ENCODE measurements at regions not wholly inside any gene's neighbourhood (a gene's known extent, or its start where the extent isn't known, plus 50 kb on each side); places are given as distances from the start of the nearest gene placed in this dataset.
A peak's percentile ranks its signal among the peaks of the same experiment; 100 is the strongest.
"Not testable (repeated sequence)": the region's sequence is repeated elsewhere in the genome, so short reads cannot be mapped to it uniquely, and the experiment has no call there.

GRCh38 chr4:101669832-101670188, 120.7 kb upstream of the BANK1 start:
- DNase-seq: no peak

GRCh38 chr4:101669138-101669831, 121.2 kb upstream of the BANK1 start:
- no peak for DNase-seq

GRCh38 chr4:101667348-101667747, 123.2 kb upstream of the BANK1 start:
- no peak for DNase-seq

GRCh38 chr4:101660607-101661006, 129.9 kb upstream of the BANK1 start:
- DNase-seq: no peak

- no peak for DNase-seq
Observed at GRCh38 chr4:101655857-101656256, 134.7 kb upstream of the BANK1 start.

GRCh38 chr4:101655005-101655404, 135.5 kb upstream of the BANK1 start:
- no peak for DNase-seq

- peak; percentile 40 for DNase-seq
Observed at GRCh38 chr4:101651778-101652177, 138.8 kb upstream of the BANK1 start.

- DNase-seq: peak; percentile 63
Observed at GRCh38 chr4:101649790-101650515, 140.6 kb upstream of the BANK1 start.

GRCh38 chr4:101647710-101648034, 142.9 kb upstream of the BANK1 start:
- no peak for DNase-seq

GRCh38 chr4:101644516-101644915, 146.0 kb upstream of the BANK1 start:
- DNase-seq: no peak

- no peak for DNase-seq
Observed at GRCh38 chr4:101643186-101643837, 147.2 kb upstream of the BANK1 start.

GRCh38 chr4:101632766-101633165, 157.8 kb upstream of the BANK1 start:
- DNase-seq: not testable (repeated sequence)

GRCh38 chr4:101630319-101630986, 160.1 kb upstream of the BANK1 start:
- no peak for DNase-seq

GRCh38 chr4:101621120-101621519, 169.4 kb upstream of the BANK1 start:
- no peak for DNase-seq

- no peak for DNase-seq
Observed at GRCh38 chr4:101615652-101616051, 174.9 kb upstream of the BANK1 start.

GRCh38 chr4:101606989-101607388, 183.5 kb upstream of the BANK1 start:
- not testable (repeated sequence) for DNase-seq

GRCh38 chr4:101604976-101605375, 185.6 kb upstream of the BANK1 start:
- DNase-seq: no peak

- no peak for DNase-seq
Observed at GRCh38 chr4:101600287-101600686, 190.2 kb upstream of the BANK1 start.

GRCh38 chr4:101599620-101600019, 190.9 kb upstream of the BANK1 start:
- DNase-seq: no peak

- DNase-seq: no peak
Observed at GRCh38 chr4:101596781-101597552, 193.6 kb upstream of the BANK1 start.

- DNase-seq: no peak
Observed at GRCh38 chr4:101594588-101594987, 195.9 kb upstream of the BANK1 start.

- DNase-seq: no peak
Observed at GRCh38 chr4:101593666-101594065, 196.9 kb upstream of the BANK1 start.

- no peak for DNase-seq
Observed at GRCh38 chr4:101584306-101584705, 206.2 kb upstream of the BANK1 start.

Data from left hindlimb (tissue), 1 donor.